ENCODE measurements at regions not wholly inside any gene's neighbourhood (a gene's known extent, or its start where the extent isn't known, plus 50 kb on each side); places are given as distances from the start of the nearest gene placed in this dataset.
A peak's percentile ranks its signal among the peaks of the same experiment; 100 is the strongest.

DNA sequence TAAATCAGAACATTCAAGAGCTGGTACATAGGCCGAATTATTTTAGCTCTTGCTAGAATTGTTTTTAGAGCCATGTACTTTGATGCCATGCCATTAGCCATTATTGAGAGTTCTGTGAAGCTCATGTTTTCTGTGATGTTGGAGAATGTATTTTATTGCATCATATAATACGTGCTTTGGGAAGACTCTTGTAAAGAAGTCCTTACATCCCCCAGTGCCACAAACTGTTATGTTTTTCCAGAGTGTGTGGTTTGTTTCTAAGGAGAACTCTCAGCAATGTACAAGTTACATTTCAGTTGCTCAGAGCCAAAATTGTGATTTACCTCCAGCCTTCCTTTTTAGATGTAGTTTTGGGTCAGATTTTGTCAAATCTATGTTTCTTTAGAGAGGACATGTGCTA lies 148.6 kb downstream of the HAUS1 start:
- H3K4me1 ChIP-seq: peaks cover 0 to 43% (median 16%) of the 10 kb centered on the region in 4 donors
- no peaks in the 10 kb centered on the region for H3K27me3 ChIP-seq
- H3K9me3 ChIP-seq: no peaks in the 10 kb centered on the region
- intact Hi-C loops (cut with DNase I; ENCODE audit: low total_unique reads): no loop called here
- H3K27ac ChIP-seq: no peak overlapping the region
- H3K4me3 ChIP-seq: no peak overlapping the region
- no peak for DNase-seq
- TF ChIP-seq, protein P1, sequence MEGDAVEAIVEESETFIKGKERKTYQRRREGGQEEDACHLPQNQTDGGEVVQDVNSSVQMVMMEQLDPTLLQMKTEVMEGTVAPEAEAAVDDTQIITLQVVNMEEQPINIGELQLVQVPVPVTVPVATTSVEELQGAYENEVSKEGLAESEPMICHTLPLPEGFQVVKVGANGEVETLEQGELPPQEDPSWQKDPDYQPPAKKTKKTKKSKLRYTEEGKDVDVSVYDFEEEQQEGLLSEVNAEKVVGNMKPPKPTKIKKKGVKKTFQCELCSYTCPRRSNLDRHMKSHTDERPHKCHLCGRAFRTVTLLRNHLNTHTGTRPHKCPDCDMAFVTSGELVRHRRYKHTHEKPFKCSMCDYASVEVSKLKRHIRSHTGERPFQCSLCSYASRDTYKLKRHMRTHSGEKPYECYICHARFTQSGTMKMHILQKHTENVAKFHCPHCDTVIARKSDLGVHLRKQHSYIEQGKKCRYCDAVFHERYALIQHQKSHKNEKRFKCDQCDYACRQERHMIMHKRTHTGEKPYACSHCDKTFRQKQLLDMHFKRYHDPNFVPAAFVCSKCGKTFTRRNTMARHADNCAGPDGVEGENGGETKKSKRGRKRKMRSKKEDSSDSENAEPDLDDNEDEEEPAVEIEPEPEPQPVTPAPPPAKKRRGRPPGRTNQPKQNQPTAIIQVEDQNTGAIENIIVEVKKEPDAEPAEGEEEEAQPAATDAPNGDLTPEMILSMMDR (IDR thresholded peaks at IDR 0.05): no peak
- peaks cover 0 to 5% (median 0%) of the 10 kb centered on the region in 3 donors for H3K36me3 ChIP-seq

- TF ChIP-seq, protein P1 (IDR thresholded peaks at IDR 0.05): no peak
- Histone ChIP-seq H3K4me3 (no peak overlapping the region), H3K9me3 (no peaks in the 10 kb centered on the region), H3K27me3 (no peaks in the 10 kb centered on the region), H3K4me1 (peaks cover 0 to 43% (median 16%) of the 10 kb centered on the region in 4 donors), H3K36me3 (peaks cover 0 to 5% (median 0%) of the 10 kb centered on the region in 3 donors), H3K27ac (no peak overlapping the region)
- peak in 1 of 2 donors; percentile 26 for DNase-seq
- intact Hi-C loops (cut with DNase I; ENCODE audit: low total_unique reads): no loop called here
Measured at GRCh38 chr18:46253498-46253897, 149.3 kb downstream of the HAUS1 start.

GRCh38 chr18:46256078-46256477 lies 151.9 kb downstream of the HAUS1 start:
- Histone ChIP-seq H3K9me3 (no peaks in the 10 kb centered on the region), H3K27me3 (no peaks in the 10 kb centered on the region), H3K27ac (no peak overlapping the region), H3K4me1 (peaks cover 0 to 51% (median 13%) of the 10 kb centered on the region in 4 donors), H3K4me3 (no peak overlapping the region), H3K36me3 (peaks cover 0 to 5% (median 0%) of the 10 kb centered on the region in 3 donors)
- no peak for DNase-seq
- TF ChIP-seq, protein P1 (IDR thresholded peaks at IDR 0.05): no peak
- intact Hi-C loops (cut with DNase I; ENCODE audit: low total_unique reads): no loop called here

DNA sequence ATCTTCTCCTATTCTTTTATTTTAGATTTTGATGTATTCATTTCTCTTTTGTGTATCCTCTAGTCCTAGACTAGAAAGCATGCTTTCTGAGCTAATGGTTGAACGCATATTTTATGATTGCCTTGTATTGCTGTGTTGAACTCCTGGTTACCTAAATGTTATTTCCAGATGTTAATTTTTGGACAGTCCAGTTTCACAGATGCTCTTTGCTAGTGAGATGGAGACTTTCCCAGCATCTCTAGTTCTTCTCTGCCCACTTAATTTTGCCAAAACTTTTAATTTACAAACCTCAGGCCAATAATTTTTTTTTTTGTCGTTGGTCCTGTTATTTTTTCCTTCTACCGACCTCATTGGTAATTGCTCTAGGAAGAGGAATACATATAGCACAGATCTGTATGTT lies 153.2 kb downstream of the HAUS1 start:
- TF ChIP-seq, protein P1 (IDR thresholded peaks at IDR 0.05): no peak

GRCh38 chr18:46260016-46260878 lies 156.1 kb downstream of the HAUS1 start:
- peak overlapping the region in 1 of 2 donors; percentile 8 for H3K27ac ChIP-seq
- intact Hi-C loops (cut with DNase I; ENCODE audit: low total_unique reads): no loop called here

More for the DNA sequence above, 153.2 kb downstream of the HAUS1 start:
- peaks cover 0 to 5% (median 0%) of the 10 kb centered on the region in 3 donors for H3K36me3 ChIP-seq
- H3K27me3 ChIP-seq: no peaks in the 10 kb centered on the region
- no peaks in the 10 kb centered on the region for H3K9me3 ChIP-seq
- no peak overlapping the region for H3K27ac ChIP-seq
- no peak overlapping the region for H3K4me3 ChIP-seq
- peaks cover 0 to 50% (median 12%) of the 10 kb centered on the region in 4 donors for H3K4me1 ChIP-seq
- intact Hi-C loops (cut with DNase I; ENCODE audit: low total_unique reads): no loop called here
- DNase-seq: no peak

More at GRCh38 chr18:46260016-46260878, 156.1 kb downstream of the HAUS1 start:
- Histone ChIP-seq H3K27me3 (no peaks in the 10 kb centered on the region), H3K4me1 (peaks cover 0 to 25% (median 3%) of the 10 kb centered on the region in 4 donors), H3K36me3 (peaks cover 5 to 25% (median 6%) of the 10 kb centered on the region in 3 donors), H3K9me3 (no peaks in the 10 kb centered on the region), H3K4me3 (no peak overlapping the region)
- no peak for DNase-seq
- TF ChIP-seq, protein P1 (IDR thresholded peaks at IDR 0.05): no peak
